HG03280 (cell line): ENCODE measurements at regions not wholly inside any gene's neighbourhood (a gene's known extent, or its start where the extent isn't known, plus 50 kb on each side); places are given as distances from the start of the nearest gene placed in this dataset.

Source experiments
- ATAC-seq: cut with Tn5 transposase; IDR thresholded peaks from one replicate; pipeline ENCODE4 v1.9.1; 2021; ENCODE audit warnings: mild to moderate bottlenecking, moderate library complexity; ENCODE audit not compliant: unreplicated experiment

- ATAC-seq, result no peak
These were observed 551.7 kb downstream of the NR2F2 start for GRCh38 chr15:96882121-96882772.

GRCh38 chr15:96887730-96888129 is 557.2 kb downstream of the NR2F2 start:
- no peak for ATAC-seq

GRCh38 chr15:96888764-96889163 is 558.3 kb downstream of the NR2F2 start:
- no peak for ATAC-seq

- no peak for ATAC-seq
These were observed 559.4 kb downstream of the NR2F2 start for GRCh38 chr15:96889734-96890480.

- no peak for ATAC-seq
These were observed 560.5 kb downstream of the NR2F2 start for GRCh38 chr15:96891046-96891445.

GRCh38 chr15:96893159-96893906 is 562.8 kb downstream of the NR2F2 start:
- ATAC-seq, result no peak

- ATAC-seq, result no peak
These were observed 564.2 kb downstream of the NR2F2 start for GRCh38 chr15:96894659-96895058.

GRCh38 chr15:96896766-96897165 is 566.3 kb downstream of the NR2F2 start:
- ATAC-seq, result no peak

GRCh38 chr15:96914081-96914480 is 583.6 kb downstream of the NR2F2 start:
- no peak for ATAC-seq

GRCh38 chr15:96916750-96917149 is 586.2 kb downstream of the NR2F2 start:
- no peak for ATAC-seq

- ATAC-seq, result no peak
These were observed 594.1 kb downstream of the NR2F2 start for GRCh38 chr15:96924570-96924969.

- no peak for ATAC-seq
These were observed 617.1 kb downstream of the NR2F2 start for GRCh38 chr15:96947296-96948229.

- no peak for ATAC-seq
These were observed 618.5 kb downstream of the NR2F2 start for GRCh38 chr15:96948981-96949380.

- ATAC-seq, result no peak
These were observed 628.2 kb downstream of the NR2F2 start for GRCh38 chr15:96958721-96959120.

GRCh38 chr15:96959501-96959900 is 629.0 kb downstream of the NR2F2 start:
- no peak for ATAC-seq

GRCh38 chr15:96960711-96961480 is 630.4 kb downstream of the NR2F2 start:
- no peak for ATAC-seq

- no peak for ATAC-seq
These were observed 636.1 kb downstream of the NR2F2 start for GRCh38 chr15:96966554-96966953.

- no peak for ATAC-seq
These were observed 639.5 kb downstream of the NR2F2 start for GRCh38 chr15:96969732-96970710.

GRCh38 chr15:96972201-96972600 is 641.7 kb downstream of the NR2F2 start:
- ATAC-seq, result no peak
